GM20431 (cell line): ENCODE measurements at regions not wholly inside any gene's neighbourhood (a gene's known extent, or its start where the extent isn't known, plus 50 kb on each side); places are given as distances from the start of the nearest gene placed in this dataset.

Experiments
- in situ Hi-C: fragments of 300-500 bp; cut with MseI, MboI; formaldehyde crosslinking; loops from one replicate; pipeline ENCODE4 v1.15.0; 2020; ENCODE audit warnings: low sequenced_read_pairs; ENCODE audit not compliant: unreplicated experiment

DNA sequence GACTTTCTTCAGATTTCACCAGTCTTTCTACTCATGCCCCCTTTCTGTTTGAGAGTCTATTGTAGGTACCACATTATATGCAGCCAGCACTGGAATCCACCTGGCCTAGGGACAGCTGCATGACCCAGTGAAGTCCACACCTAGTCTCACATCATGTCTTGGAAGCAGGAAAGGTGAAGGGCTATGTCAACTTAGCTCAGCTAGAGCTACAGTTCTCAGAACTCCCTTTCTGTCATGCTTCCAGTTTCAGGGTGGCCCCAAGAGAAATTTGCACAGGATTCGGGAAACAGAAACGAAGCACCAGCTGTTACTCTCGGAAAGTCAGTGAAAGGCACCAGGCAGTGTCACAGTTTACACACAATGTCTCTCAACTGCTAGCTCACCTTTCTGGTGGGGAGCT is 51.6 kb upstream of the NLRP1 start:
- in situ Hi-C loops: no loop called here

DNA sequence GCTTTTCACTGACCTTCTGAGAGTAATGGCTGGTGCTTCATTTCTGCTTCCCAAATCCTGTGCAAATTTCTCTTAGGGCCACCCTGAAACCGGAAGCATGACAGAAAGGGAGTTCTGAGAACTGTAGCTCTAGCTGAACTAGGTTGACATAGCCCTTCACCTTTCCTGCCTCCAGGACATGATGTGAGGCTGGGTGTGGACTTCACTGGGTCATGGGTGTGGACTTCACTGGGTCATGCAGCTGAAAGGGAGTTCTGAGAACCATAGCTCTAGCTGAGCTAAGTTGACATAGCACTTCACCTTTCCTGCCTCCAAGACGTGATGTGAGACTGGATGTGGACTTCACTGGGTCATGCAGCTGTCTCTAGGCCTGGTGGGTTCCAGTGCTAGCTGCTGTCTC is 54.3 kb upstream of the NLRP1 start:
- in situ Hi-C loops: no loop called here

DNA sequence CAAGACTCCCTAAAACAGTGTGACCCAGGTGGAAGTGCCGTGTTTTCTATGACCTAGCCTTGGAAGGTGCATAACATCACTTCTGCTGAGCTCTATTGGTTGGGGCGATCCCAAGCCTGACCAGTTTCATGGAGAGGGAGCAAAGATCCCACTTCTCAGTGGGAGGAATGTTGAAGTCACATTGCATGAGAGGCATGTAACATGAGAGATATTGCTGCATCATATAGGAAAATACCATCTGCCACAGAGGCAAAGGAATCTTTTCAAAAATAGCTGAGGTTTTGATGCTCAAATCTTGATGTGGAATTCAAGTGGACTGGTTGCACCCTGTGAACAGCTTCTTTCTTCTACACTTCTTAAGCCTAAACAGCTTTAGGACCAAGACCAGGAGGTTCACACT is 56.4 kb upstream of the NLRP1 start:
- in situ Hi-C loops: no loop called here

DNA sequence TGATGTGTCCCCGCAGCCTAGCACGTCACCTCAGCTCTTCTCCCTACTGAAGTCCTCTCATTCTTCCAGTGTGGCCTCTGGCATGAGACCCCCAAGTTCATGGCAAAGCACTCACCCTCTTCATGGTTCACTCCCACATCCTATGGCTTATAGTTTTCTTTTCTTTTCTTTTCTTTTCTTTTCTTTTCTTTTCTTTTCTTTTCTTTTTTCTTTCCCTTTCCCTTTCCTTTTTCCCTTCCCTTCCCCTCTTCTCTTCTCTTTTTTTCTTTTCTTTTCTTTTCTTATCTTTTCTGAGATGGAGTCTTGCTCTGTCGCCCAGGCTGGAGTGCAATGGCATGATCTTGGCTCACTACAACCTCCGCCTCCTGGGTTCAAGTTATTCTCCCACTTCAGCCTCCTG is 58.4 kb upstream of the NLRP1 start:
- in situ Hi-C loops: no loop called here

DNA sequence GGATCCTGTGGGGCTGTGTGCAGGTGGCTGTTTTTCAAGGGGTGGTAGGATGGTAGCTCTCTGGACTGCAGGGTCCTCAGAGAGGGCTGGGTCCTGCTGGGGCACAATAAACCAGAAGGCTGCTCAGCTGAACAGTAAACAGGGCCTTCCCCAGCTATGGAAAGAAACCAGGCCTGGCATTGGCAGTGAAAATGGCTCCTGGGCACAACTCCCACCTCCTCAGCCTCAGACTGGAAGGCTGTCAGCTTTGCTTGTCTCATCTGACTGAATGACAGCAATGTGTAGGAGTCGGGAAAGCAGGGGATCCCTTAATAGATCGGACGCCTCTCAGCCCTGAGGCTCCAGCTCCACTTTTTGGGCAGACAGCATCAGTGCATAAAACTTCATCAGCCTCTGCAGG is 59.8 kb upstream of the NLRP1 start:
- in situ Hi-C loops: no loop called here

DNA sequence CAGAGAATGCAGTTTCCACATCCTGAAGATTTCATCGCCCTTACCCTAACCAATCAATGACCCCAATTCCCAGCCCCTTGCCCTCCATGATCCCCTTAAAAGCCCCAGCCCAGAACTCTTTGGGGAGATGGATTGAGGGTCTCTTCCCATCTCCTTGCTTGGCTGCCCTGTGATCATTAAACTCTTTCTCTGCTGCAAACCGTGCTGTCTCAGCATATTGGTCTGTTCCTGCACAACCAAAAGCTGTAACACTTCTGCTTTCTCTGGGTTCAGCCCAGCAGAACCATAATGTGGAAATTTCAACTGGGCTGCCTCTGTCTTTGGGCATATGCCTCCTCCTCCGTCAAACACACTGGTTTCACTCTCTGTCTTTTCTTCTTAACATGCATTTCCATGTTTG is 67.0 kb upstream of the NLRP1 start:
- in situ Hi-C loops: no loop called here

DNA sequence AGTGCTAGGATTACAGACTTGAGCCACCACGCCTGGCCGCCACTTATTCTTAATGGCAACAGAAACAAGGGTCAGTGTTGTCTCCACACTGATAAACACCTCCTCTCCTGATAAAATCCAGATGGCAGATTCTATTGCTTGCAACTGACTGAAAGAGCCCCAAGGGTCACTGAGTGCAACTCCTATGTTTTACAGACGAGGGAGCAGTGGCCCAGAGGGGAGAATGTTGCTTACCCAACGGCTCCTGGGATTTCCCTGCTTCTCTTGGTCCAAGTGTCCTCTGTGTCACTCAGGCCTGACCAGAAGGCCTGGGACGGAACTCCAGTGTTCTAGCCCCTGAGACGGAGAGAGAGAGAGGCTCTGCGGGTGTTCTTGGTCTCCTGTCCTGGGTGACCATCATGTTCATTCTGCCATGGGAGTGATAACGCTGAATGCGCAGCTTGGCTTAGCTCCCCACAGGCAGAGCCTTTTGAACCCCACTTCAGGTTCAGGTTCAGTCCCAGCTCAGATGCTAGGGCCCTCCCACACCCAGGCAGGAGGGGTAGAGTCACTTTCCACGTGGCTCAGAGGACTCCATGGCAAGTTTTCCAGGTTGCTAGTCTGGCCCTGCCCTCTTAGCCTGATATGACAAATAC is 77.3 kb upstream of the NLRP1 start:
- in situ Hi-C loops: no loop called here

DNA sequence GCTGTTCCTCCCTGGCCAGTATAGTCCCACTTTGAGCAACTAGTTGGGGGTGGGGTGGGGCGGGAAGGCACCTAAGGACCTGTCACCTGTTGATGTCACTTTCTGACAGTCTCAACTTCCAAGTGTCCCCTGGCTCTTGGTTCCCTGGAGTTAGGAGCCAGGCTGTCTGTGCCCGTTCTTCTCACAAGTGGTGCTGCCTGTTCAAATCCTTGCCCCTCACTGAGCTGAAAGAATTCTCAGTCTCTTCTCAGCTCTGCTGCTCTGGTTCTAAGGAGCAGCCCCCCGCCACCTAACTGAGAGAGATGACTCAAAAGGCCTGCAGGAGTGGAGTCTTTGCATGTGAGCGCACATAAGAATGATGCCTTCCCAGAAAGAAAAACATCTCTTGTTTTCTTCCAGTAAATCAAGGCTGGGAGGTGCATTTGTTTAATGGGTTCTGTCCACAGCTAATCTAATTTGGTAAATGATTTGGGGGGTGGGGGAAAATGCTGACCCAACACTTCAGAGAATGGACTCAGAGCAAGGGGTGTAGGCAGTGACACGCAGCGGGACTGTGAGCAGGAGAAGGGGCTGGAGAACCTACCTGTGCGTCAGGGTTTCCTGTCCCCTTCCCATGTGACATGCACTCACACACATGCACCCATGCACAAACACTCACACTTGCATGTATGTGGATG is 78.2 kb upstream of the NLRP1 start:
- in situ Hi-C loops: no loop called here

DNA sequence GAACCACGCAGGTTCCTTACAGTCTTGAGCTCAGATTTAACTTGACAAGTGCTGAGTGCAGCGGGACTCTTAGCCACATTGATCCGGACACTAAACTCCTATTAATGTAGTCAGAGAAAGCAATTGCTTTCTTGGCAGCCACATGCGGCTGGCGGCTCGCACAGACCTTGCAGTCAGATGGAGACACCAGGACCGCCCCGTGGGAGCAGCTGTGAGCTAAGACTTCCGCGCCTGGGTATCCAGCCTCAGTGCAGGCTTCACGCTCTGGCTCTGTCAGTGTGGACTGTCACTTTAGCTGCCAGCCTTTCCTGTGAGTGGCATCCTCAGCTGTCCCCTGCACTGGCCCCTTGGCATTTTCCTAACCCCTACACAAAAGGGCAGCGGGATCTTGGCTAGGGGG is 80.9 kb upstream of the NLRP1 start:
- in situ Hi-C loops: no loop called here

DNA sequence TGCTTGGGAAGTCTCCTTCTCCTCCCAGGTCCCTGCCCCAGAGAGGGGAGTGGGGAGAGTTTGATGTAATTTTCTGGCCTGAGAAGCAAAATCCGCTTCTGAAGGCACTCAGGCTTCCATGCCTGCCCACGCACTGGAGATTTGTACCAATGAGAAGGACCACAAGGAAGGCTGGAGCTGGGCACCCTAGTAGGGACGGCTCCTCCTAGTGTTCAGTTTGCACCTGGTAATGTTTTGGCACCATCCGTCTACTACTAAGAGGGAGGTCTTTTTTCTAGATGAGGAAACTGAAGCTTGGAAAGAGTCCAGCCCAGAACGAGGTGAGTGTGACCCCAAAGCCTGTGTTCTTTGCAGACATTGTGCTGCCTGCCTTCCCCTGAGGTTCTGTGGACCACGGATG is 83.6 kb upstream of the NLRP1 start:
- in situ Hi-C loops: no loop called here

DNA sequence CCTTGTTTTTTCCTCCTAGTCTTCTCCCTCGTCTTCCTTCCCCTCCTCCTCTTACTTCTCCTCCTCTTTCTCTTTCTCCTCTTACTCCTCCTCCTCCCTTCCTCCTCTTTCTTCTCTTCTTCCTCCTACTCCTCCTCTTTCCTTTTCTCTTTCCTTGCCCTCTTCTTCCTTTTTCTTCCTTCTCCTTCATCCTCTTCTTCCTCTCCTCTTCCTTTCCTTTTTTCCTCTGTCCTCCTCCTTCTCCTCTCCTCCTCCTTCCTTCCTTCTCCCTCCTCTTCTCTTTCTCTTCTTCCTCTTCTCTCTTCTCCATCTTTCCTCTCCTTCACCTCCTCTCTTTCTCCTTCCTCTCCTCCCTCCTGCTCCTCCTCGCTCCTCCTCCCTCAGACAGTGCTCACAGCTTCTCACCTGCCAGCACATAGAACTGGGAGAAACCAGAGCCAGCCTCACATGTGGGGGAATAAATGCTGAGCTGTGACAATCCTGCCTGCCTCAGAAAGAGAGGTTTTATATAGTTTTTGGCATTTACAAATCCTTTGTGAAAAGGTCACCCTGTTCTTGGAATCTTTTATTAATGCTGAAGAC is 84.3 kb upstream of the NLRP1 start:
- in situ Hi-C loops: no loop called here

DNA sequence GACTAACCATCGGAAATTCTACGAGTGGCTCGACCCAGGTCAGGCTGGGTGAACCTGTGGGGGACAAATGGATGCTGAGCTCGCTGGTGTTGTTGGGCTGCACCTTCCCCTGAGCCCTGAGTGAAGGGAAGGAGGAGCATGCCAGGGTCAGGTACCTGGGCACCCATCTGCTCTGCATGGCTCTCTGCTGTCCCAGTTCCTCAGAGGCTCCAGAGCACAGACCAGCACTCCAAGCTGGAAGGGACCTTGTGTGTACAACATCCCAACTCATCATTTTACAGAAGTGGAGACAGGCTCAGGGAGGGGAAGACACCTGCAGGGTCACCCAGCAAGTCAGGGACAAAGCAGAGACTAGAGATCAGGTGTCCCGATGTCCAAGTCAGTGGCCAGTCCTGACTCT is 84.9 kb upstream of the NLRP1 start:
- in situ Hi-C loops: no loop called here

DNA sequence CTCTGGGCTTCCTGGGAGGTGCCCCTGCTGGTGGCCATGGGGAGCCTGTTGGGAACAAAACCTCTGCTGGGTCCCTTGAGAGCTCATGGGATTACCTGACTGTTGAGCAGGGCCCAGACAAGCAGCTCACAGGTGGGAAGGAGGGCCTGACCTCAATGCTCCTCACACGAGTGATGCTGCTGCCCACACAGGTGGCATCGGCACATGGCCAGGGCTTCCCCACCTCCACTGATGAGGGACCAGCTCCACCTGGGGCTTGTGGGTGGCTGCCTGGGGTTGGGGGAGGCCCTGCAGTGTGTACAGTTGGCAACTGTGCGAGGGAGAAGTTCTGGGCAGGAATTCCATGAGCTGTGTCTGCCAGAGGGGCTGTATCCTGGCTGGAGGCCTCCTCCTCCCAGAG is 87.8 kb upstream of the NLRP1 start:
- in situ Hi-C loops: no loop called here

DNA sequence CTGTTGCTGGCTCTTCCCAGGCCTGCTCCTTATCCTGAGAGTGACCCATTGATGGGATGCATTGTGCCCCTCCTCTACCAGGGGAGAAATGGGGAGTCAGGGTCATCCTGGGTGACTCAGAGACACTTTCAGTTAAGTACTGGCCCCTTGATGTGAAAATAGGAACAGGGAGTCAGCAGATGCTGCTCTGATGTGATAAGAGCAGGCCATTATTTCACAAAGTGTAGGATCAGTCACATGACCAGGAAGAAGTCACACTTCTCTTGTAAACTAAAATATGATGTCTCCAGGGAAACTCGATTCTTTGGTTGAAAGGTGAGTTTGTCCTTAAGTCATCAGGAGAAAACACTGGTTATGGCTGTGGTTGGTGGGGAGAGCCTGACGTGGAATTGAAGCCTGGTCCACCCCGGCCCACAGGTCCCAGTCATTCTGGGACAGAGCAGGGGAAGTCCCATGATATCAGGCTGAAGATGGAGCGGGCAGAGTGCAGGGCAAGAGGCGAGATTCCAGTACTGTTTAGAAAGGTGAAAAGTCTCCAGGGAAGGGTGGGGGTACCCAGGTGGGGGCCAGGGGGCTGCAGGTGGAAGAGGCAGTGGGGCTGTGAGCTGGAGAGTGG is 88.6 kb upstream of the NLRP1 start:
- in situ Hi-C loops: no loop called here

DNA sequence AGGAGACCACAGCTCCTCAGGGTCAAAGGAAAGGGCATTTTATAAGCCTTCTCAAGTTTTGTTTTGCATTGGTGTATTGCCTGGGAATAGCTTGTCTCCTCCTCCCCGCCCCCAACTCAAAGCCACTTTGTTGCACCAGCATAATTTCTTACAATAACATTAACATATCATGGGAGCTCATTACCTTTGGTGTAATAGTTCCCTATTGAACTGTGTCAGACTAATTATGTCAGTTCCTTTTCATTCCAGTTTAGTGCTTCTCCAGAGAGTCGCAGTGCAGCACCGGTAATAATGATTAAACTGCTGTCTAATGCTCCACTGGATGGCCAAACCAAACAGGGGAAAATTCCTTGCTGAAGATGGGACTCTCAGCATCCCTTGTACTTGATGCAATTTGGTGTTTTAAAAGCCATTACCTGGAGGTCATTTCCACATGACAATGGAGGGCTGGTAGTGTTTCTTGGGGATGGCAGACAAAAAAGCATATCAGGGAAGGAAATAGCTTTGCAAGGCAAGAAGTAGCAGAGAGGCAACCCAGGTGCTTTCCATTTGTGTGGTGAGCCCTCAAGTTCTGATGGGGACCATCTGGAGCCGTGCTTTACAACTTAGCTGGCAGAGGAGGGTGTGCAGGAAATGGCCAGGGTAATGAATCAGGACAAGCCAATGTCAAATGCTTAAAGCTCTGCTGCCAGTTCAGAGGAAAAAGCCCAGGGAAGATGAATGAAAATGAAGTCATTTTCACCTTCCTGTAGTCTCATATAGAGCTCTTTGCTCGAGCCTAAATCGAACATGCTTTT is 91.5 kb upstream of the NLRP1 start:
- in situ Hi-C loops: no loop called here

DNA sequence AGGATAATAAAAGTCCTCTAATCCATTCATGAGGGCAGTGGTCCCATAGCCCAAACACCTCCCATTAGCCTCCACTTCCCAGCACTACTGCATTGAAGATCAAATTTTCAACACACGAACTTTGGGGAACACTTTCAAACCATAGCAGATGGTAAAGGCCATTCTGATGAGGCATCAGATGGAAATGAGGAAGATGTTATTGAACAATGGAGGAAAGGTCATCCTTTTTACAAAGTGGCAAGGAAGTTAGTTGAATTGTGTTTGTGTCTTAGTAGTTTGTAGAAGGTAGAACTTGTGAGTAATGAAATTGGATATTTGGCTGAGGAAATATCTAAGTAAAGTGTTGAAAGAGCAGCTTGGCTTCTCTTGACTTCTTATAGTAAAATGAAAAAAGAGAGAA is 93.3 kb upstream of the NLRP1 start:
- in situ Hi-C loops: no loop called here

DNA sequence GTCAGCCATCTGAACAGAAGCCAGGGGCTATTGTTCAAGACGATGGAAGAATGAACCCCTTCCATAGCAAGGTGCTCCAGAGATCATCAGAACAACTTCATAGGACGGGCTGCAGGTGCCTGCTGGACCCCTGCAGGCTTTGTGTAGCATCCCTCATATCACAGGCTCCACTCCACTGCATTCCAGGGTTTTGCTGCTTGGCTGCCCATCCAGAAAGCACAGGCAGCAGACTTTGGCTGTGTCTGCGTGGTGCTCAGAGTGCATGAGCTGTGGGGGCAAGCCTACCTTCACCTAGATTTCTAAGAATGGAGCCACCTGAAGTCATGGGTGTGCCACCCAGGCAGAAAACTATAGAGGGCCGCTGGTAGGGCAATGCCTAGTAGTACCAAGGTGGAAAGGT is 93.9 kb upstream of the NLRP1 start:
- in situ Hi-C loops: no loop called here

DNA sequence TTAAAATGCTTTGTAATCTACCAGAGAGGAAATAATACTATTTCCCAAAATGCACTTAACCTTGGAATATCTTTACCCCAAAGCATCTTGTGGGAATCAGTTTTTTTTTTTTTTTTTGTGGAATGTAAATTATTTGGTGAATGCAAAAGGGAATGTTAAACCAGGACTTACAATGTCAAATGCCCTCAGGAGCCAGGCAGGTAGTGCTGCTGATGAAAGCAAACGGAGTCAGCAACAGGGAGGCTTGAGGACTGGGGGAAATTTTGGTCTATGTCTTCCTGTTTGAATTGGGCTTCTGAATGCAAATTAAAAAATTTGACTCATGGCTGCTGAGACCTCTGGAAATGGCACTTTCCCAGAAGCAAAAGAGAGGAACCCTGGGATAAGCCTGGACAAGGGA is 96.5 kb upstream of the NLRP1 start:
- in situ Hi-C loops: no loop called here

DNA sequence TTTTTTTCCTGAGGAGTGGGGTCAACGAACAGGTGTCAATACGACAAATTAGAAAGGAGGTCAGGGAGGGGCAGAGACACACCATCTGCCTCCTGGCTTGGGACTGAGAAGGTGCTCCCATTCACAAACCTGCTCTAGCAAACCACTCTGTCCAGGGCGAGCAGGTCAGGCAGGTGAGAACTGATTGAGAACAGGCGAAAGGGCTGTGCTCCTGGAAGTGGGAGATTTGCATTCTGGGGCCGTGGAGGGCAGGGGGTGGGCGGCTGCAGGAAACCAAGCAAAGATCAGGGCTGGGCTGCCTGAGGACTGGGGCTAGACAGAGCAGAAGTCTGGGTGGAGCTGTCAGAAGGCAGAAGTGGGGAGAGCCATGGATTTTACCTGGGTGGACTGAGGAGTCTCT is 98.9 kb upstream of the NLRP1 start:
- in situ Hi-C loops: no loop called here

DNA sequence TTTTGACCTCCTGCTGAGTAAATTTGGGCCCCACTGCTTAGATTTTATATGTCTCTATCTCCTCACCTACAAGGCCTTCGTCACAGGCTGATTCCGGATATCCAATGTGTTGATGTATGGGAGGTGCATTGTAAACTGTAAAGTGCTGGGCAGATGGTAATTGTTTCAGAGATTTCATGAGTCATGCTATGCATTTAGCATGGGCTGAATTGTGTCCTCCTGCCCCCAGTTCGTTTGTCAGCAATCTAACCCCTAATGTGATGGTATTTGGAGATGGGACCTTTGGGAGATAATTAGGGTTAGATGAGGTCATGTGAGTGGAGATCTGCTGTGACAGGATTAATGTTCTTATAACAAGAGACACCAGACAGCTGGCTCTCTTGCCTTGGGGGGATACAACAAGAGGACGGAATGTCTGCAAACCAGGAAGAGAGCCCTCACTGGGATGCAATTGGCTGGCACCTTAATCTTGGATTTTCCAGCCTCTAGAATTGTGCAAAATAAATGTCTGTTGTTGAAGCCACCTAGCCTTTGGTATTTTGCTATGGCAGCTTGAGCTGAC is 101.8 kb upstream of the NLRP1 start:
- in situ Hi-C loops: no loop called here
